H1 (cell line): ENCODE measurements at regions not wholly inside any gene's neighbourhood (a gene's known extent, or its start where the extent isn't known, plus 50 kb on each side); places are given as distances from the start of the nearest gene placed in this dataset.

ENCODE experiments used
- CTCF ChIA-PET: fragments of 300-600 bp; sonication (Branson Sonifier 250); formaldehyde crosslinking; loops from one replicate; lab custom pipeline; 2021; ENCODE audit not compliant: partially characterized antibody; lab: Charles Lee
- POLR2A ChIA-PET: fragments of 300-600 bp; sonication (Branson Sonifier 250); formaldehyde crosslinking; loops from one replicate; lab custom pipeline; 2021; ENCODE audit warnings: inconsistent platforms; ENCODE audit not compliant: partially characterized antibody; lab: Charles Lee
- DNase-seq, 2 experiments: peaks; one replicate each; pipeline versions ENCODE4 v3.0.0 to v3.0.0-alpha.2; 2010 to 2022; ENCODE audit warnings: low spot score in 2 of 2, low read depth in 1 of 2, mixed read lengths in 1 of 2
- FAIRE-seq: peaks from 2 replicates; lab custom pipeline; 2011; peaks lifted over from hg19 to GRCh38; lab: Jason Lieb, UNC
- H2AFZ ChIP-seq: 2 replicates; pipeline ENCODE4 v1.8.1; 2012; ENCODE audit warnings: low read length, inconsistent platforms
- H2AK5ac ChIP-seq: 2 replicates; pipeline ENCODE4 v1.6.1; 2013; ENCODE audit warnings: low read depth, low read length
- H2BK120ac ChIP-seq: replicated peaks from 2 replicates; pipeline ENCODE3; 2013; ENCODE audit warnings: low read depth, low read length, inconsistent platforms
- H2BK12ac ChIP-seq: 2 replicates; pipeline ENCODE4 v1.6.1; 2013; ENCODE audit warnings: low read depth, low read length
- H2BK15ac ChIP-seq: 2 replicates; pipeline ENCODE4 v1.6.1; 2013; ENCODE audit warnings: low read length
- H2BK20ac ChIP-seq: 2 replicates; pipeline ENCODE4 v1.6.1; 2013; ENCODE audit warnings: low read length
- H2BK5ac ChIP-seq: 2 replicates; pipeline ENCODE4 v1.6.1; 2013; ENCODE audit warnings: low read depth, low read length
- H3K14ac ChIP-seq: 2 replicates; pipeline ENCODE4 v1.6.1; 2013; ENCODE audit warnings: inconsistent platforms; ENCODE audit not compliant: insufficient read length
- H3K18ac ChIP-seq: 2 replicates; pipeline ENCODE4 v1.6.1; 2013; ENCODE audit warnings: low read length; ENCODE audit errors: extremely low read depth
- H3K23ac ChIP-seq: 2 replicates; pipeline ENCODE4 v1.6.1; 2013; ENCODE audit warnings: inconsistent platforms; ENCODE audit not compliant: insufficient read length
- H3K23me2 ChIP-seq: 2 replicates; pipeline ENCODE4 v1.6.1; 2013; ENCODE audit warnings: low read depth, low read length
- H3K27ac ChIP-seq: 2 replicates; pipeline ENCODE4 v1.6.1; 2011; ENCODE audit warnings: low read depth, low read length, inconsistent platforms
- H3K27me3 ChIP-seq, 4 experiments: replicated peaks in 1 of 4; 1 replicate in 1 of 4; 2 replicates in 3 of 4; pipeline versions ENCODE4 v1.6.1 to v1.8.1; 2011 to 2013; ENCODE audit warnings: low read length in 3 of 4, mild to moderate bottlenecking in 3 of 4, inconsistent platforms in 2 of 4, mixed read lengths in 2 of 4, moderate library complexity in 1 of 4; ENCODE audit not compliant: control insufficient read depth in 3 of 4, insufficient read depth in 3 of 4; ENCODE audit errors: extremely low read depth in 1 of 4
- H3K36me3 ChIP-seq, 4 experiments: 2 replicates each; pipeline versions ENCODE4 v1.6.1 to v1.8.1; 2011 to 2013; ENCODE audit warnings: mild to moderate bottlenecking in 4 of 4, low read length in 3 of 4, moderate library complexity in 2 of 4, control low read depth in 1 of 4, inconsistent platforms in 1 of 4; ENCODE audit not compliant: insufficient read depth in 4 of 4, control insufficient read depth in 2 of 4
- H3K4ac ChIP-seq: replicated peaks from 2 replicates; pipeline ENCODE3; 2013; ENCODE audit warnings: low read length, low read depth, mixed read lengths, inconsistent platforms; ENCODE audit not compliant: insufficient read length
- H3K4me1 ChIP-seq, 4 experiments: replicated peaks in 1 of 4; 1 replicate in 1 of 4; 2 replicates in 3 of 4; pipeline versions ENCODE4 v1.6.1 to v1.8.1; 2011 to 2013; ENCODE audit warnings: low read length in 3 of 4, inconsistent platforms in 2 of 4, mixed read lengths in 1 of 4; ENCODE audit not compliant: insufficient read depth in 4 of 4, control insufficient read depth in 3 of 4
- H3K4me2 ChIP-seq, 2 experiments: 2 replicates each; pipeline versions ENCODE4 v1.6.1 to v1.8.1; 2011 to 2013; ENCODE audit warnings: low read depth in 2 of 2, low read length in 2 of 2, control low read depth in 1 of 2, inconsistent platforms in 1 of 2, mild to moderate bottlenecking in 1 of 2; ENCODE audit not compliant: insufficient read depth in 1 of 2
- H3K4me3 ChIP-seq, 4 experiments: fragments of 200-600, 300-600 bp in 1 of 4; sonication (generic), shearing (Covaris generic), sonication (Bioruptor Twin) in 1 of 4; 2 replicates each; pipeline versions ENCODE4 v1.5.1 to v1.8.1; 2011 to 2016; ENCODE audit warnings: low read length in 4 of 4, low read depth in 3 of 4, control low read depth in 2 of 4, inconsistent platforms in 2 of 4, mild to moderate bottlenecking in 2 of 4, mixed read lengths in 1 of 4, moderate library complexity in 1 of 4; ENCODE audit not compliant: insufficient read depth in 2 of 4; ENCODE audit errors: extremely low read depth in 1 of 4
- H3K56ac ChIP-seq: replicated peaks from 2 replicates; pipeline ENCODE3; 2013; ENCODE audit warnings: low read depth, mild to moderate bottlenecking, mixed read lengths, low read length, inconsistent platforms; ENCODE audit not compliant: insufficient read length
- H3K79me1 ChIP-seq: 2 replicates; pipeline ENCODE4 v1.6.1; 2013; ENCODE audit warnings: low read depth, low read length, control low read depth
- H3K79me2 ChIP-seq, 2 experiments: 2 replicates each; pipeline versions ENCODE4 v1.6.1 to v1.8.1; 2012 to 2013; ENCODE audit warnings: low read length in 2 of 2, mild to moderate bottlenecking in 2 of 2, inconsistent platforms in 1 of 2; ENCODE audit not compliant: insufficient read depth in 2 of 2, control insufficient read depth in 1 of 2
- H3K9ac ChIP-seq, 4 experiments: replicated peaks in 1 of 4; 1 replicate in 1 of 4; 2 replicates in 3 of 4; pipeline versions ENCODE4 v1.6.1 to v1.8.1; 2011 to 2013; ENCODE audit warnings: low read depth in 3 of 4, low read length in 3 of 4, control low read depth in 2 of 4, mild to moderate bottlenecking in 2 of 4, moderate library complexity in 2 of 4, inconsistent platforms in 1 of 4; ENCODE audit errors: extremely low read depth in 1 of 4
- H3K9me3 ChIP-seq, 2 experiments: 2 replicates each; pipeline versions ENCODE4 v1.6.1 to v1.8.1; 2012 to 2013; ENCODE audit warnings: mild to moderate bottlenecking in 2 of 2, moderate library complexity in 2 of 2, control low read depth in 1 of 2, inconsistent platforms in 1 of 2, low read depth in 1 of 2, low read length in 1 of 2, mixed read lengths in 1 of 2; ENCODE audit not compliant: insufficient read depth in 2 of 2
- H4K20me1 ChIP-seq, 2 experiments: replicated peaks in 1 of 2; 2 replicates each; pipeline versions ENCODE3 to v1.8.1; 2011 to 2013; ENCODE audit warnings: inconsistent platforms in 2 of 2, low read length in 2 of 2, mild to moderate bottlenecking in 1 of 2; ENCODE audit not compliant: insufficient read depth in 2 of 2, control insufficient read depth in 1 of 2
- H4K5ac ChIP-seq: 2 replicates; pipeline ENCODE4 v1.6.1; 2013; ENCODE audit warnings: low read length, low read depth, mixed read lengths, inconsistent platforms; ENCODE audit not compliant: insufficient read length
- H4K8ac ChIP-seq: 2 replicates; pipeline ENCODE4 v1.8.0; 2013; ENCODE audit warnings: mild to moderate bottlenecking, moderate library complexity, low read length, inconsistent platforms; ENCODE audit not compliant: insufficient read depth; ENCODE audit errors: extremely low read depth
- H4K91ac ChIP-seq: replicated peaks from 2 replicates; pipeline ENCODE3; 2013; ENCODE audit warnings: low read length, mixed read lengths, inconsistent platforms; ENCODE audit not compliant: insufficient read length
- ASH2L ChIP-seq: fragments of 200-600, 300-600 bp; sonication (generic); IDR thresholded peaks from one replicate; pipeline ENCODE4 v1.7.1; 2017; ENCODE audit warnings: low read length
- BCL11A ChIP-seq, 2 experiments: IDR thresholded peaks; one replicate each; pipeline ENCODE4 v1.6.1; 2011; ENCODE audit warnings: low read depth in 2 of 2, low read length in 2 of 2, mild to moderate bottlenecking in 2 of 2
- CBX5 ChIP-seq: fragments of 300-800, 300-1000 bp; sonication (generic); IDR thresholded peaks from 2 replicates; pipeline ENCODE4 v1.7.1; 2016; ENCODE audit warnings: antibody characterized with exemption, low read length, low read depth
- JUN ChIP-seq: IDR thresholded peaks from 2 replicates; pipeline ENCODE4 v1.6.1; 2011; ENCODE audit warnings: low read depth, mild to moderate bottlenecking, improper control_type of control experiment, low read length
- POLR2AphosphoS5 ChIP-seq: IDR thresholded peaks from 2 replicates; pipeline ENCODE4 v1.6.1; 2011; ENCODE audit warnings: low read depth, low read length
- RXRA ChIP-seq: IDR thresholded peaks from 2 replicates; pipeline ENCODE4 v1.6.1; 2011; ENCODE audit warnings: low read depth, mild to moderate bottlenecking, low read length, moderate library complexity; ENCODE audit not compliant: insufficient read depth
- SUZ12 ChIP-seq: fragments of 200-600 bp; sonication (generic); IDR thresholded peaks from 2 replicates; pipeline ENCODE4 v1.6.1; 2012; ENCODE audit warnings: mild to moderate bottlenecking, inconsistent platforms, low read length, moderate library complexity, mixed read lengths
- WGBS, 2 experiments: shearing (Covaris generic) in 1 of 2; methylation state at CpG; one replicate each; pipeline versions ENCODE4 v1.1.6 to v1.1.7; 2013 to 2015; ENCODE audit warnings: low lambda C conversion rate in 2 of 2, mixed read lengths in 2 of 2, inconsistent platforms in 1 of 2, low coverage in 1 of 2, missing lambda C conversion rate in 1 of 2; ENCODE audit not compliant: insufficient replicate concordance in 2 of 2, insufficient coverage in 1 of 2, insufficient read length in 1 of 2; ENCODE audit errors: extremely low coverage in 1 of 2, missing lambda C conversion rate in 1 of 2; 5-methylcytosine and 5-hydroxymethylcytosine counted together

DNA sequence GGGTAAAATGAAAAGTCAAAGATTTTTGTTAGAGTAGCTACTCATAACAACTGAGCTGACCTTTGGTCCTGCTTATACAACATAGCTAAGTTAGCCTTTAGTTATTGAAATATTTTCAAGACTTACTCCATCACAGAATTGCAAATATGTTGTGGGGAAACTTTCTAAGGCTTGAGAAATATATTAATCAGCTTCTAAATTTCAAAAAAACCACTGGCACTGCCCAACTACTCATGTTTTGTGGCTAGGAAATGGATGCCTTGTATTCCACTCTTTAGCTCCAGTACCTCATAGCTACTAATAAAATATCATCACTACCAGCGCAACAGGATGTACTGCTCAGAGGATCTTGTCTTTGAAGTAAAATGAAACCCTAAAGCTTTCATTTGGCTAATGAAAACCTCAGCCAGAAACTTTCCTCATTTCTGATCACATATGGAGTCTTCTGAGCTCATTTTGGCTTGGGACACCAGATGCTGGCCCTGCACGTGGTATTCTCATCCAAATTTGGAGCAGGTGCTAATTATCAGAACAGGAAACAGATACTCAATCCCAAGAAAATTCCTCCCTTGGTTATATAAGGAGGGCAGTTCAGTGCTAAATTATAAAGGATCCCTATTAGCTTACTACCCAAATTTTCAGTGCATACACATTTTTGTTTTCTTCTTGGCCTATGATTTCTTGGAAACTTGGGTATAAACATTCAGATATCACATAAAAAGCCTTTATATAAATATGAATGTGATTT is 690.7 kb downstream of the ADGRL2 start:
- Histone ChIP-seq H4K20me1 (no peaks in the 10 kb centered on the region), H3K36me3 (no peaks in the 10 kb centered on the region; a peak in 1 of 8 replicates), H3K14ac (no peak overlapping the region), H4K91ac (no peak overlapping the region), H3K79me2 (no peaks in the 10 kb centered on the region), H3K79me1 (no peaks in the 10 kb centered on the region), H3K9me3 (peaks cover 22 to 25% of the 10 kb centered on the region in 2 experiments), H3K4me2 (no peak overlapping the region), H2BK12ac (no peak overlapping the region), H2BK5ac (no peak overlapping the region), H2BK120ac (no peak overlapping the region), H3K23me2 (no peaks in the 10 kb centered on the region), H4K8ac (no peak overlapping the region), H4K5ac (no peak overlapping the region), H3K9ac (no peak overlapping the region), H3K4me1 (peaks cover 0 to 2% (median under 1%) of the 10 kb centered on the region in 4 experiments; a peak in 3 of 7 replicates), H3K4me3 (no peak overlapping the region), H2BK20ac (no peak overlapping the region), H3K27ac (no peak overlapping the region), H3K4ac (no peak overlapping the region), H2AFZ (0 out of 2 replicates have a peak overlapping the region, but pooled peaks have one; percentile 5), H3K27me3 (no peaks in the 10 kb centered on the region), H3K18ac (no peak overlapping the region), H2BK15ac (no peak overlapping the region), H3K56ac (no peak overlapping the region), H3K23ac (no peak overlapping the region), H2AK5ac (no peak overlapping the region)
- FAIRE-seq (no peak), DNase-seq (no peak)
- TF ChIP-seq JUN (no peak), SUZ12 (no peak), ASH2L (no peak), CBX5 (no peak), POLR2AphosphoS5 (no peak), RXRA (no peak), BCL11A (IDR thresholded peaks at IDR 0.05; ENCODE audit: low read depth in 2 of 2, low read length in 2 of 2) (no peak)
- CTCF ChIA-PET: no interaction called here
- POLR2A ChIA-PET: no interaction called here
- 92% methylated on average over 2 of the region's 2 CpGs; no CpG with 5 or more reads in 1 of the 2 experiments for WGBS, 2 experiments
